ENCODE measurements at regions not wholly inside any gene's neighbourhood (a gene's known extent, or its start where the extent isn't known, plus 50 kb on each side); places are given as distances from the start of the nearest gene placed in this dataset.

DNA sequence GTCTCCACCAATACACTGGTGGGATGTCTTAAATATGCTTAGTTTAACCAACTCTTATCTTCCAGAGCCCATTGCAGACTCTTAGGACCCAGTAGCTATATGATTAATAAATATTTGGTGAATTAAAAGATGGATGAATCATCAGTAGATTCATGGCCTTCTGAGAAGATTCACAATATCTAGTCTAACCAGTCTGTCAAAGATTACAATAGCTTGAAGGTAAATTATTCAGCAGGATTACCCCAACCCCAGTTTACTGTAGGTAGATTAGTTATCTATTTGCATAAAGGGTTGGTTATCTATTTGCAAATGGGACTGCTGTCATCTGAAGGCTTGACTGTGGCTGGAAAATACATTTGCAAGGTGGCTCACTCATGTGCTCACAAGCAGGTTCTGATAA, 239.4 kb upstream of the THRB start:
- DNase-seq (ENCODE audit: low read depth in 1 of 2, low spot score in 2 of 2) (no peak), FAIRE-seq (no peak)
- H3K14ac ChIP-seq (ENCODE audit: insufficient read length) = no peak overlapping the region
- no peak overlapping the region for H3K9ac ChIP-seq (replicated peaks in 1 of 4; ENCODE audit: extremely low read depth in 1 of 4, low read depth in 3 of 4, low read length in 3 of 4)
- H4K5ac ChIP-seq (ENCODE audit: insufficient read length, low read depth, low read length) = no peak overlapping the region
- no peaks in the 10 kb centered on the region; the same call in 1 of the 2 replicates for H3K23me2 ChIP-seq (ENCODE audit: low read depth, low read length)
- no peak overlapping the region for H3K4ac ChIP-seq (replicated peaks; ENCODE audit: insufficient read length, low read depth, low read length)
- H3K79me1 ChIP-seq (ENCODE audit: low read depth, low read length) = no peaks in the 10 kb centered on the region
- no peak overlapping the region for H2AK5ac ChIP-seq (ENCODE audit: low read depth, low read length)
- H3K23ac ChIP-seq (ENCODE audit: insufficient read length) = no peak overlapping the region
- no peak overlapping the region for H3K18ac ChIP-seq (ENCODE audit: extremely low read depth, low read length)
- no peak overlapping the region for H4K91ac ChIP-seq (replicated peaks; ENCODE audit: insufficient read length, low read length)
- ChIA-PET CTCF (ENCODE audit: partially characterized antibody) (interaction anchor here (0.7 to 2.2 kb wide), 6 partner anchors 8 to 299 kb away, joined by 3 to 12 read pairs (median 4); no protein-coding TSS in a partner anchor), POLR2A (ENCODE audit: partially characterized antibody) (no interaction called here)
- no peak overlapping the region for H2BK15ac ChIP-seq (ENCODE audit: low read length)
- H3K36me3 ChIP-seq (ENCODE audit: control insufficient read depth in 2 of 4, insufficient read depth in 4 of 4, low read length in 3 of 4) = no peaks in the 10 kb centered on the region
- H2BK20ac ChIP-seq (ENCODE audit: low read length) = no peak overlapping the region
- H3K79me2 ChIP-seq (ENCODE audit: control insufficient read depth in 1 of 2, insufficient read depth in 2 of 2, low read length in 2 of 2) = no peaks in the 10 kb centered on the region
- no peak overlapping the region for H2BK12ac ChIP-seq (ENCODE audit: low read depth, low read length)
- no peak overlapping the region for H2BK5ac ChIP-seq (ENCODE audit: low read depth, low read length)
- H3K27ac ChIP-seq (ENCODE audit: low read depth, low read length) = no peak overlapping the region
- H3K56ac ChIP-seq (replicated peaks; ENCODE audit: insufficient read length, low read depth, low read length) = no peak overlapping the region
- H3K4me1 ChIP-seq (replicated peaks in 1 of 4; ENCODE audit: control insufficient read depth in 3 of 4, insufficient read depth in 4 of 4, low read length in 3 of 4) = no peaks in the 10 kb centered on the region
- no peak overlapping the region for H3K4me3 ChIP-seq (ENCODE audit: extremely low read depth in 1 of 4, insufficient read depth in 2 of 4, low read depth in 3 of 4, low read length in 4 of 4)
- no peak overlapping the region for H2BK120ac ChIP-seq (replicated peaks; ENCODE audit: low read depth, low read length)
- no peaks in the 10 kb centered on the region for H4K20me1 ChIP-seq (replicated peaks in 1 of 2; ENCODE audit: control insufficient read depth in 1 of 2, insufficient read depth in 2 of 2, low read length in 2 of 2)
- no peak overlapping the region for H2AFZ ChIP-seq (ENCODE audit: low read length)
- peaks cover 0 to 4% of the 10 kb centered on the region in 2 experiments; a peak in 2 of 4 replicates for H3K9me3 ChIP-seq (ENCODE audit: insufficient read depth in 2 of 2, low read depth in 1 of 2, low read length in 1 of 2)
- no peak overlapping the region for H3K4me2 ChIP-seq (ENCODE audit: insufficient read depth in 1 of 2, low read depth in 2 of 2, low read length in 2 of 2)
- no peak overlapping the region for H4K8ac ChIP-seq (ENCODE audit: extremely low read depth, insufficient read depth, low read length)
- no peaks in the 10 kb centered on the region for H3K27me3 ChIP-seq (replicated peaks in 1 of 4; ENCODE audit: control insufficient read depth in 3 of 4, extremely low read depth in 1 of 4, insufficient read depth in 3 of 4, low read length in 3 of 4)
- no peak for TF ChIP-seq NANOG (IDR thresholded peaks at IDR 0.05; ENCODE audit: insufficient read depth, low read depth, low read length, poor library complexity, severe bottlenecking)
- no peak for TF ChIP-seq RAD21 (IDR thresholded peaks at IDR 0.05 in 1 of 2, conservative IDR thresholded peaks at IDR 0.05 in 1 of 2; ENCODE audit: low read depth in 2 of 2, low read length in 2 of 2)
- no peak for TF ChIP-seq TCF12 (IDR thresholded peaks at IDR 0.05; ENCODE audit: low read depth, low read length)
- TF ChIP-seq CREB1 (IDR thresholded peaks at IDR 0.05) = no peak
- no peak for TF ChIP-seq CBX8 (IDR thresholded peaks at IDR 0.05; ENCODE audit: borderline replicate concordance, low read depth, low read length)
- no peak for TF ChIP-seq ZNF274 (IDR thresholded peaks at IDR 0.05; ENCODE audit: borderline replicate concordance, extremely low read depth, low read length)
- no peak for TF ChIP-seq KDM1A (IDR thresholded peaks at IDR 0.05; ENCODE audit: borderline replicate concordance, low read length)
- no peak for TF ChIP-seq GTF2F1 (IDR thresholded peaks at IDR 0.05; ENCODE audit: borderline replicate concordance, low read depth, low read length)
- TF ChIP-seq SIX5 (IDR thresholded peaks at IDR 0.05; ENCODE audit: low read depth, low read length) = no peak
- no peak for TF ChIP-seq SRF (IDR thresholded peaks at IDR 0.05; ENCODE audit: low read depth, low read length)
- TF ChIP-seq SAP30 (IDR thresholded peaks at IDR 0.05; ENCODE audit: insufficient read depth, insufficient replicate concordance, low read length) = no peak
- no peak for TF ChIP-seq POU5F1 (IDR thresholded peaks at IDR 0.05; ENCODE audit: low read depth, low read length)
- TF ChIP-seq, protein P1, sequence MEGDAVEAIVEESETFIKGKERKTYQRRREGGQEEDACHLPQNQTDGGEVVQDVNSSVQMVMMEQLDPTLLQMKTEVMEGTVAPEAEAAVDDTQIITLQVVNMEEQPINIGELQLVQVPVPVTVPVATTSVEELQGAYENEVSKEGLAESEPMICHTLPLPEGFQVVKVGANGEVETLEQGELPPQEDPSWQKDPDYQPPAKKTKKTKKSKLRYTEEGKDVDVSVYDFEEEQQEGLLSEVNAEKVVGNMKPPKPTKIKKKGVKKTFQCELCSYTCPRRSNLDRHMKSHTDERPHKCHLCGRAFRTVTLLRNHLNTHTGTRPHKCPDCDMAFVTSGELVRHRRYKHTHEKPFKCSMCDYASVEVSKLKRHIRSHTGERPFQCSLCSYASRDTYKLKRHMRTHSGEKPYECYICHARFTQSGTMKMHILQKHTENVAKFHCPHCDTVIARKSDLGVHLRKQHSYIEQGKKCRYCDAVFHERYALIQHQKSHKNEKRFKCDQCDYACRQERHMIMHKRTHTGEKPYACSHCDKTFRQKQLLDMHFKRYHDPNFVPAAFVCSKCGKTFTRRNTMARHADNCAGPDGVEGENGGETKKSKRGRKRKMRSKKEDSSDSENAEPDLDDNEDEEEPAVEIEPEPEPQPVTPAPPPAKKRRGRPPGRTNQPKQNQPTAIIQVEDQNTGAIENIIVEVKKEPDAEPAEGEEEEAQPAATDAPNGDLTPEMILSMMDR (IDR thresholded peaks at IDR 0.05; ENCODE audit: control extremely low read depth in 1 of 3, insufficient read depth in 1 of 3, low read depth in 1 of 3, low read length in 3 of 3) = no peak

Measured in H1 (cell line).